ENCODE measurements at regions not wholly inside any gene's neighbourhood (a gene's known extent, or its start where the extent isn't known, plus 50 kb on each side); places are given as distances from the start of the nearest gene placed in this dataset.

DNA sequence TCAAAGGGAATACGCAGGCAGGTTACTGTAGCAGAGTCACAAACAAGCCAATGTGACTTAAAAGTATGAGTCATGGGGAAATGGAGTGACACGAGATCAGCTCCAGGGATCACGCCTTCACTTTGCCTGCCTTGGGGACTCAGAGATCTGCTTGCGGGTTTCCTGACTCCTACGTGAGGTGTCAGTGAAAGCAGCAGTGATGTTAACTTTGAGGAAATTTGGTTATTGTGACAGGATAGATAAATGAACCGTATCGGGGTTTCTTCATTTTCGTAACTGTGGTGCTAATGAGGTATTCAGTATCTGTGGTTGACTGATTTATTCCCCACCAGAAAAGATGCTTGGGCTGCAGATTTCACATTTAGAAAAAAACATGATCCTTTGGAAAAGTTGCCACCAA lies 383.3 kb upstream of the ZFP42 start:
- no peaks in the 10 kb centered on the region for H4K20me1 ChIP-seq
- H3K9me3 ChIP-seq (replicated peaks in 1 of 11) = peaks cover 6 to 10% (median 9%) of the 10 kb centered on the region in 11 experiments; a peak in 17 of 22 replicates
- TF ChIP-seq Cebpa-rat (IDR thresholded peaks at IDR 0.05) = no peak
- H3K27ac ChIP-seq = no peak overlapping the region
- H3K4me1 ChIP-seq = no peaks in the 10 kb centered on the region
- no peak overlapping the region for H3K9ac ChIP-seq
- H3K4me2 ChIP-seq = no peak overlapping the region
- no peaks in the 10 kb centered on the region for H3K27me3 ChIP-seq
- no peaks in the 10 kb centered on the region for H3K36me3 ChIP-seq
- no peak overlapping the region for H3K4me3 ChIP-seq

DNA sequence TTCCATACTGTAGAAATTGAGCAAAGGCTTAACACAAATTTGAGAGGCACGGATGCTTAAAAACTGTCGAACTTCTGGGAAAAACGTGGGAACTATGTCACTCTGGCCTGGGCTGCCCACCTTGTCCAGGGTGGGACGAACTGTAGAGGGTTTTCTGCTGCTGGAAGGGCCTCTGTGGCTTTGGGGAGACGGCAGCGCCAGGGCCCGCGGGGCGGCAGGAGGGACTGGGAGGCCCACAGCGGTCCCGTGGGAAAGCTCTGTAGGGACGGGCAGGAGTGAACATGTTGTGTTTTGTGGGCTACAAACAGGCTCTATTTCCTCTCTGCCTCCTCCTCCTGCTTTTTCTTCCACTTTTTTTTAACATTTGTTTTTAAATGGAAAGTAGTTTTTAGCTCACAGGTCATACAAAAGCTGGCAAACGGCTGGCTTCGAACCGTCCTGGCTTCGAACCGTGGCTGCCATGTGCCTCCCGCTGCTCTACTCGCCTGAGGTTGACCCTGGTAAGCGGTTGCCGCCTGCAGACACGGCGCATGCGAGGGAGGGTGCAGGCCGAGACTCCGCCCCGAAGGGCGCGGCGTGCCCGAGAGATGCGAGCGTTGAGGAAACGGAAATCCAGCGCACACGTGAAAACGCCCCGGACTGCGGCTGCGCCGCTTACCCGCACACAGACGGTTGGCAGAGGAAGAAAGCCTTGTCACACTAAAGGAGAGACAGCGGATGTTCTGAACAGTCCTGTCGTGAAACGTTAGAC lies 382.3 kb upstream of the ZFP42 start:
- Histone ChIP-seq H3K27ac (no peak overlapping the region), H3K36me3 (no peaks in the 10 kb centered on the region), H4K20me1 (no peaks in the 10 kb centered on the region), H3K4me1 (no peaks in the 10 kb centered on the region), H3K4me3 (no peak overlapping the region), H3K27me3 (no peaks in the 10 kb centered on the region), H3K9me3 (replicated peaks in 1 of 11) (peaks cover 6 to 10% (median 9%) of the 10 kb centered on the region in 11 experiments; a peak in 17 of 22 replicates), H3K4me2 (no peak overlapping the region), H3K9ac (no peak overlapping the region)
- no peak for TF ChIP-seq Cebpa-rat (IDR thresholded peaks at IDR 0.05)

DNA sequence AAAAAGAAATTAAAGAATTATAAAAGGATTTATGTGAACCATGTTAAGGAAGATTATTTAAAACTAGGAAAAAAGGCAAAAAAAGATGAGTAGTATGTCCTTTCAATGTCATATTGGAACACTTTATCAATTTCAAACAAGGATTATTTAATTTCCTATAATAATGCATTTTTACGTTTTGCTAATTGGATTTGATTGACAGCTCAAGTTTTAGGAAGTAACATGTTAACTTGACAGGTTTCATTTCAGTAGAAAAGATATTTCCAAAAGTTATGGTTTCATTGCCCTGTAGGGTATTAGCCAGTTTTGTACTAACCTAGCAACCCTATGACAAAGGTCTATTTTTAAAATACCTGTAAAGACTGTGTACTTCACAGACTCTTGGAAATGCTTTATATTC lies 379.6 kb upstream of the ZFP42 start:
- no peaks in the 10 kb centered on the region for H3K27me3 ChIP-seq
- no peaks in the 10 kb centered on the region for H4K20me1 ChIP-seq
- no peak overlapping the region for H3K4me3 ChIP-seq
- peaks cover 6 to 10% (median 9%) of the 10 kb centered on the region in 11 experiments; a peak in 17 of 22 replicates for H3K9me3 ChIP-seq (replicated peaks in 1 of 11)
- H3K27ac ChIP-seq = no peak overlapping the region
- H3K4me2 ChIP-seq = no peak overlapping the region
- no peak overlapping the region for H3K9ac ChIP-seq
- no peak for TF ChIP-seq Cebpa-rat (IDR thresholded peaks at IDR 0.05)
- no peaks in the 10 kb centered on the region for H3K4me1 ChIP-seq
- no peaks in the 10 kb centered on the region for H3K36me3 ChIP-seq

DNA sequence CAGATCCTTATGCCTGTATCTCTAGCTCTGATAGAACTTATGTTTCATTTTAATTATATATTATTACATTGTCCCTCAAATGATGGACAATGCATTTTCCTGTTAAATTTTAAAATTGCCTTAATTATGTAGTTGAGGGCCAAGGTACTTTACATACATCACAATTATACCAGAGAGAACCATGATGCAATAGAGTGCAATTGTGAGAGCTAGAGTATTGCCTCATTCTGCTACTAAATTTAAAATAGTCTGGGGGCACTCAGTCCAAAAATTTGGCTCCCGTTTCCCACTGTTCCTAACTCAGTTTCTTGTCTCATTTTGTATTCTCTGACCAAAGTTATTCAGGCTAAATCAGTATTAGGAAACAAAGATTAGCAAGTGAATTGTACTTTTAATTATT lies 378.5 kb upstream of the ZFP42 start:
- no peak overlapping the region for H3K4me2 ChIP-seq
- H3K9ac ChIP-seq = no peak overlapping the region

DNA sequence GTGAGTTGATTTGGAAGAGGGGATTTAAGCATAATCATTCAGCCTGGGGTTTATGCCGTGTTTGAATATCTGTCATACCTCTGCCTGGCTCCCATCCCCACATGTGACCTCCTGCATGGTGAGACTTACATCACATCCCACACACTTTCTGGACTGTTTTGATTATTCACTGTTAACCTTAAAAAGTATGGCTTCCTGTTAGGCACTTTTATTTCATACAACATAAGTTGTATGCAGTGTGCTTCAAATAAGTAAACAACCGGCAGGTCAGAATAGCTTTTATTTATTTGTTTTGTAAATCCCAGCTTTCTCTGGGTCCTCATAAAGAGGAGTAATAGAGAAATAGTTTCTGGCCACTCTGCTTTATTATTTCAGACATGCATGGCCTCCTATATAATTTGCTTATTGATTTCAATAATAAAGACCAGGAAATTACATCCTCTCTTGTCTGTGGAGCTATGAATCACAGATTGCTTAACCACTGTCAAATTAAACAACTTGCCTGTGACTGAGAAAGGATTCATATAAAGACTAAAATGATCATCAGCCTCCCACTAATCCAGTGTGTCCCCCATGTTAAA lies 376.8 kb upstream of the ZFP42 start:
- H3K9ac ChIP-seq = no peak overlapping the region
- no peak overlapping the region for H3K4me2 ChIP-seq
- H3K4me3 ChIP-seq = no peak overlapping the region
- TF ChIP-seq Cebpa-rat (IDR thresholded peaks at IDR 0.05) = no peak
- H3K27ac ChIP-seq = no peak overlapping the region
- peaks cover 0 to 2% (median 0%) of the 10 kb centered on the region in 11 experiments; a peak in 6 of 22 replicates for H3K9me3 ChIP-seq (replicated peaks in 1 of 11)
- no peaks in the 10 kb centered on the region for H3K36me3 ChIP-seq
- no peaks in the 10 kb centered on the region for H3K4me1 ChIP-seq
- H4K20me1 ChIP-seq = no peaks in the 10 kb centered on the region
- no peaks in the 10 kb centered on the region for H3K27me3 ChIP-seq

More for the DNA sequence above, 378.5 kb upstream of the ZFP42 start:
- Histone ChIP-seq H3K36me3 (no peaks in the 10 kb centered on the region), H3K27me3 (no peaks in the 10 kb centered on the region), H3K4me1 (no peaks in the 10 kb centered on the region), H3K9me3 (replicated peaks in 1 of 11) (peaks cover 6 to 10% (median 9%) of the 10 kb centered on the region in 11 experiments; a peak in 17 of 22 replicates), H3K27ac (no peak overlapping the region), H4K20me1 (no peaks in the 10 kb centered on the region), H3K4me3 (no peak overlapping the region)
- no peak for TF ChIP-seq Cebpa-rat (IDR thresholded peaks at IDR 0.05)

DNA sequence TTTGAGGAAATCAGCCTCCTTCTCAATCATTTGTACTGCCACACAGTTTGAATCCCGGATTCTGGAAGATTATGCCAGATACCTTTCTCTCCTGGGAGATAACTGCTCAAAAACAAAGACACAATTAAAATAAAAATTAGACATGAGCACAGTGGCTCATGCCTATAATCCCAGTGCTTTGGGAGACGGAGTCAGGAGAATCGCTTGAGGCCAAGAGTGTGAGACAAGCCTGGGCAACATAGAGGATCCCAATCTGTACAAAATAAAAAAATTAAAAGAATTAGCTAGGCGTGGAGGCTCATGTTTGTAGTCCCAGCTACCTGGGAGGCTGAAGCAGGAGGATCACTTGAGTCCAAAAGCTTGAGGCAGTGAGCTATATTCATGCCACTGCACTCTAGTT lies 376.3 kb upstream of the ZFP42 start:
- no peak overlapping the region for H3K9ac ChIP-seq
- no peaks in the 10 kb centered on the region for H4K20me1 ChIP-seq
- TF ChIP-seq Cebpa-rat (IDR thresholded peaks at IDR 0.05) = no peak

DNA sequence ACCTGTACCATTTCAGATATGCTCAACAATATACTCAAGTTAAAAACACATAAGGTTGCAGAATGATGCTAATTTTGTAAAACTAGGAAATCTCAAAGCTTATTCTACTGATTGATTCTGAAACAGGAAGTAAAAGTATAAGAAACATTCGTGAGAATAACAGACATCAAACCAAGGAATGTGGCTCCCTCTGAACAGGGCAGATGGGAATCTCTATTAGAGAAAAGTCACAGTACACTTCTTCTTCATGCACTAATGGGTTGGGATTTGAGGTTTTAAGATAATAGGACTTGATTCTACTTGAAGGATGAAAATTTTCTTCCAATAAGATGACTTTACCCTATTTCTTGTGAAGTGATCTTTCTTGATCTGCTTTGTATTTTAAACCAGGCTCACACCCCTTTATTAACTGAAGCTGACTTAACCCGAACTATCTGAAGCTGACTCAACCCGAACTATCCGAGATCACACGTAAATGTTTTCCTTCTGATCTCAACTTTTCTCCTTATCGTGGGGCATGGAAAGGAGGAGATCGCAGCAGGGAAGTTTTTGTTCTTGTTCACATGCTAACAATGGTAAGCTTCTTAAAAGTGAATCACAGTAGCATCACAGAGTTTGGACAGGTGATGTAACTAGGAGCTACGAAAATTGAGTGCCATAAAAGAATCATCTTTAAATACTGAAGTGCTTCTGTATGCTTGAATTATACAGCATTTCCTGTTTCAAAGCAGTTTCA lies 363.1 kb upstream of the ZFP42 start:
- Histone ChIP-seq H3K9me3 (replicated peaks in 1 of 11) (0 out of 22 replicates have a peak, but pooled peaks cover 0 to 5% (median 0%) of the 10 kb centered on the region in 11 experiments), H3K27me3 (no peaks in the 10 kb centered on the region), H3K36me3 (no peaks in the 10 kb centered on the region), H3K4me1 (peaks cover 0 to 24% (median 6%) of the 10 kb centered on the region in 10 experiments; a peak in 12 of 20 replicates), H3K4me3 (no peak overlapping the region), H3K4me2 (no peak overlapping the region), H4K20me1 (no peaks in the 10 kb centered on the region), H3K9ac (no peak overlapping the region), H3K27ac (no peak overlapping the region)
- TF ChIP-seq Cebpa-rat (IDR thresholded peaks at IDR 0.05) = no peak

More for the DNA sequence above, 376.3 kb upstream of the ZFP42 start:
- H3K9me3 ChIP-seq (replicated peaks in 1 of 11) = no peaks in the 10 kb centered on the region; a peak in 1 of 22 replicates
- H3K4me2 ChIP-seq = no peak overlapping the region
- H3K27ac ChIP-seq = no peak overlapping the region
- no peaks in the 10 kb centered on the region for H3K36me3 ChIP-seq
- H3K4me1 ChIP-seq = no peaks in the 10 kb centered on the region
- H3K4me3 ChIP-seq = no peak overlapping the region
- no peaks in the 10 kb centered on the region for H3K27me3 ChIP-seq

DNA sequence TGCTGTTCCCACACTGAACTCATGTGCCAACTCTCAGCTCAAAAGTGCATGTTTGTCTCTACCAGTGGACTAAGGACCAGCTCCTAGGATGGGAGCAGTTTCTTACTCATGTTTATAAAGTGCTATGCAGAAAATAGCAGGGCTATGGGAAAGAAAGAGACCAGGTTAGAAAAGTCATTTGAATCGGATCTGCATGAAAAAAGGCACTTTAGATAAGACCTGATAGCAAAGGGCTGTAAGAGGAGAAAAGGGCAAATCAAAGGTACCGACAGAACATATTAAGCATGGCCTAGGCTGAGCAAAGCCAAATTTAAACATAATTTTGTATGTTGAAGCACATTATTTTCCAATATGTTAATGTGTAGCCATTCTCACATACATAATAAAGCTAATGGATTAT lies 362.3 kb upstream of the ZFP42 start:
- Histone ChIP-seq H3K4me2 (no peak overlapping the region), H3K36me3 (no peaks in the 10 kb centered on the region), H3K27me3 (no peaks in the 10 kb centered on the region), H4K20me1 (no peaks in the 10 kb centered on the region), H3K9ac (no peak overlapping the region), H3K4me3 (no peak overlapping the region), H3K27ac (no peak overlapping the region), H3K9me3 (replicated peaks in 1 of 11) (0 out of 22 replicates have a peak, but pooled peaks cover 0 to 5% (median 0%) of the 10 kb centered on the region in 11 experiments), H3K4me1 (peaks cover 0 to 24% (median 6%) of the 10 kb centered on the region in 10 experiments; a peak in 12 of 20 replicates)
- no peak for TF ChIP-seq Cebpa-rat (IDR thresholded peaks at IDR 0.05)

DNA sequence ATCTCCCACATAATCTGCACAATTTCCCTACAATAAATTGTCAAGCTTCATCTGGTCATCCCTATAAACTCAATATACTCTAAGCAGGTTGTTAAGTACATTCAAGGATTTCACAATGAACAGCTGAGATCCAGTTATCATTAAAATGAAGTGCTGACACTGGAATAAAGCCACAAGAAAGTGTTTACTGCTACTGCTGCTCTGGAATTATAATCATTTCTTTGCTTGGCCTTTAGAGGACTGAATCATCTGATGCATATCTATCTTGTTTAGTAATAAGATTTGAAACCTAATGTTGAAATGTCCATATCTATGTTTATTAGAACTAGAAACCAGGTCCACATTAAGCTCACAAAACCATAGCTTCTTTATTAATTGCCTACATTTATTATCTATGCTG lies 338.6 kb upstream of the ZFP42 start:
- Histone ChIP-seq H3K9me3 (replicated peaks in 1 of 11) (peaks cover 0 to 14% (median 9%) of the 10 kb centered on the region in 11 experiments; a peak in 10 of 22 replicates), H3K27me3 (no peaks in the 10 kb centered on the region), H3K27ac (no peak overlapping the region), H3K9ac (no peak overlapping the region), H3K36me3 (no peaks in the 10 kb centered on the region), H3K4me1 (no peaks in the 10 kb centered on the region), H3K4me2 (no peak overlapping the region), H4K20me1 (no peaks in the 10 kb centered on the region), H3K4me3 (no peak overlapping the region)
- TF ChIP-seq Cebpa-rat (IDR thresholded peaks at IDR 0.05) = no peak

Measured in BLaER1 treated with 17β-estradiol and CSF1 and Interleukin-3, amounts not matched to agents 10 nM and 100 nM (cell line).